K562 (cell line): ENCODE measurements at regions not wholly inside any gene's neighbourhood (a gene's known extent, or its start where the extent isn't known, plus 50 kb on each side); places are given as distances from the start of the nearest gene placed in this dataset.

Experiments used
- ATAC-seq: fragments of 200-7000 bp; cut with Tn5 transposase; 3 replicates; pipeline ENCODE4 v1.9.1; 2020; ENCODE audit warnings: moderate library complexity
- BruUV-seq: library from RNA; stranded (reverse); fragments of 400-500 nt; replicated peaks from 2 replicates; lab custom pipeline; 2021; lab: Mats Ljungman, UMichigan
- CTCF ChIA-PET: fragments of 300-600 bp; formaldehyde crosslinking; extraction: SDS; loops from one replicate; lab custom pipeline; 2021; ENCODE audit warnings: low intra/inter-chr PET ratio; lab: Yijun Ruan, JAX
- POLR2A ChIA-PET: fragments of 300-600, 350-650 bp; sonication (Branson Sonifier 250); formaldehyde crosslinking; extraction: SDS; loops from one replicate; lab custom pipeline; 2021; ENCODE audit warnings: antibody characterized with exemption, inconsistent platforms; lab: Yijun Ruan, JAX
- DNase-seq, 4 experiments: peaks; one replicate each; pipeline versions ENCODE4 v3.0.0 to v3.0.0-alpha.2; 2011 to 2018; ENCODE audit warnings: low spot score in 3 of 4, mixed read lengths in 3 of 4; ENCODE audit errors: extremely low read depth in 1 of 4
- FAIRE-seq: peaks from 2 replicates; lab custom pipeline; 2011; peaks lifted over from hg19 to GRCh38; lab: Jason Lieb, UNC
- H2AFZ ChIP-seq: 2 replicates; pipeline ENCODE4 v1.6.0; 2011; ENCODE audit warnings: low read depth, low read length, control low read depth, inconsistent platforms
- H3K27ac ChIP-seq: fragments of 200-600 bp; 3 replicates; pipeline ENCODE4 v1.8.0; 2011; ENCODE audit warnings: low read depth, mild to moderate bottlenecking, control low read depth, inconsistent platforms, low read length, moderate library complexity, mixed read lengths; ENCODE audit errors: extremely low read depth
- H3K27me3 ChIP-seq, 2 experiments: fragments of 300-600 bp in 1 of 2; 2 replicates in 1 of 2; 3 replicates in 1 of 2; pipeline versions ENCODE4 v1.6.0 to v1.8.0; 2011; ENCODE audit warnings: inconsistent platforms in 2 of 2, low read length in 2 of 2, mild to moderate bottlenecking in 1 of 2, mixed read lengths in 1 of 2, moderate library complexity in 1 of 2; ENCODE audit not compliant: control insufficient read depth in 2 of 2, insufficient read depth in 2 of 2
- H3K36me3 ChIP-seq: fragments of 300-600 bp; 3 replicates; pipeline ENCODE4 v1.8.0; 2011; ENCODE audit warnings: mild to moderate bottlenecking, low read length, inconsistent platforms; ENCODE audit not compliant: control insufficient read depth, insufficient read depth
- H3K4me1 ChIP-seq, 2 experiments: fragments of 200-600 bp in 1 of 2; replicated peaks in 1 of 2; 2 replicates in 1 of 2; 3 replicates in 1 of 2; pipeline versions ENCODE4 v1.5.1 to v1.8.0; 2011; ENCODE audit warnings: inconsistent platforms in 2 of 2, low read length in 2 of 2, mild to moderate bottlenecking in 1 of 2, mixed read lengths in 1 of 2, moderate library complexity in 1 of 2; ENCODE audit not compliant: control insufficient read depth in 2 of 2, insufficient read depth in 2 of 2
- H3K4me2 ChIP-seq: 2 replicates; pipeline ENCODE4 v1.6.1; 2011; ENCODE audit warnings: low read length, control low read depth, inconsistent platforms, mixed read lengths; ENCODE audit not compliant: insufficient read depth
- H3K4me3 ChIP-seq: fragments of 200-600 bp; sonication (generic), shearing (Covaris generic); 2 replicates; pipeline ENCODE4 v1.5.1; 2016; ENCODE audit warnings: control low read depth, inconsistent platforms
- H3K79me2 ChIP-seq: fragments of 200-600 bp; 3 replicates; pipeline ENCODE4 v1.8.0; 2011; ENCODE audit warnings: low read length, inconsistent platforms; ENCODE audit not compliant: control insufficient read depth, insufficient read depth
- H3K9ac ChIP-seq, 2 experiments: 2 replicates each; pipeline versions ENCODE4 v1.6.0 to v1.6.1; 2011; ENCODE audit warnings: low read depth in 2 of 2, low read length in 2 of 2, control low read depth in 1 of 2, inconsistent platforms in 1 of 2, mild to moderate bottlenecking in 1 of 2, mixed read lengths in 1 of 2; ENCODE audit not compliant: insufficient read depth in 1 of 2
- H3K9me1 ChIP-seq: one replicate; pipeline ENCODE4 v1.6.0; 2011; ENCODE audit warnings: inconsistent platforms, mild to moderate bottlenecking, low read length, moderate library complexity; ENCODE audit not compliant: control insufficient read depth, insufficient read depth
- H3K9me3 ChIP-seq: replicated peaks from 2 replicates; pipeline ENCODE4 v1.5.1; 2011; ENCODE audit warnings: low read depth, low read length, inconsistent platforms; ENCODE audit not compliant: control insufficient read depth, insufficient read depth
- H4K20me1 ChIP-seq: replicated peaks from 2 replicates; pipeline ENCODE4 v1.6.1; 2011; ENCODE audit warnings: low read length, inconsistent platforms, mixed read lengths; ENCODE audit not compliant: control insufficient read depth, insufficient read depth
- SLC30A9 ChIP-seq: fragments of 250-450 bp; sonication (Bioruptor Pico); IDR thresholded peaks from 2 replicates; pipeline ENCODE4 v1.8.0; 2022; ENCODE audit warnings: mild to moderate bottlenecking, moderate library complexity
- ZMIZ1 ChIP-seq, 2 experiments: fragments of 150-350 bp in 1 of 2; IDR thresholded peaks; 2 replicates each; pipeline ENCODE4 v1.6.1; 2012 to 2016; ENCODE audit warnings: low read depth in 2 of 2, low read length in 2 of 2, mild to moderate bottlenecking in 1 of 2, moderate library complexity in 1 of 2
- WGBS: fragments of 100-300 bp; shearing (Covaris generic); methylation state at CpG from one replicate; pipeline ENCODE4 v1.1.6; 2016; ENCODE audit warnings: low coverage, mixed read lengths; ENCODE audit not compliant: insufficient coverage; ENCODE audit errors: missing lambda C conversion rate; 5-methylcytosine and 5-hydroxymethylcytosine counted together
- in situ Hi-C: fragments of 300-500 bp; cut with MboI; formaldehyde crosslinking; loops from 4 replicates; pipeline ENCODE4 v1.15.0; 2018; ENCODE audit warnings: inconsistent platforms, mixed read lengths
- intact Hi-C: fragments of 100-400 bp; cut with micrococcal nuclease; formaldehyde crosslinking; loops from 2 replicates; pipeline ENCODE4 v1.14.2; 2022

GRCh38 chr20:60529149-60529548, 570.9 kb downstream of the CDH26 start:
- ChIA-PET POLR2A (no interaction called here), CTCF (no interaction called here)
- no peaks in the 10 kb centered on the region for H3K9me3 ChIP-seq
- no peak for FAIRE-seq
- H3K36me3 ChIP-seq = no peaks in the 10 kb centered on the region
- TF ChIP-seq ZMIZ1 (IDR thresholded peaks at IDR 0.05; ENCODE audit: low read depth in 2 of 2, low read length in 2 of 2) (no peak), SLC30A9 (CRISPR knock-in tag) (no peak)
- H3K79me2 ChIP-seq = no peaks in the 10 kb centered on the region
- in situ Hi-C loops = no loop called here
- no peaks in the 10 kb centered on the region for H3K9me1 ChIP-seq
- WGBS = 2% methylated on average over 5 of the region's 5 CpGs
- no peak overlapping the region for H3K4me2 ChIP-seq
- H3K9ac ChIP-seq = no peak overlapping the region
- no peaks in the 10 kb centered on the region for H4K20me1 ChIP-seq
- ATAC-seq = no peak
- H3K27ac ChIP-seq = no peak overlapping the region
- no peak for DNase-seq
- H3K27me3 ChIP-seq = no peaks in the 10 kb centered on the region
- BruUV-seq = no TSS peak
- intact Hi-C loops = no loop called here
- H3K4me1 ChIP-seq = no peaks in the 10 kb centered on the region
- no peak overlapping the region for H3K4me3 ChIP-seq
- H2AFZ ChIP-seq = no peak overlapping the region
